HG02588 (cell line): ENCODE measurements at regions not wholly inside any gene's neighbourhood (a gene's known extent, or its start where the extent isn't known, plus 50 kb on each side); places are given as distances from the start of the nearest gene placed in this dataset.
"Not testable (repeated sequence)": the region's sequence is repeated elsewhere in the genome, so short reads cannot be mapped to it uniquely, and the experiment has no call there.

Experiments
- ATAC-seq: cut with Tn5 transposase; IDR thresholded peaks from one replicate; pipeline ENCODE4 v1.9.1; 2021; ENCODE audit warnings: mild to moderate bottlenecking, moderate library complexity; ENCODE audit not compliant: unreplicated experiment

DNA sequence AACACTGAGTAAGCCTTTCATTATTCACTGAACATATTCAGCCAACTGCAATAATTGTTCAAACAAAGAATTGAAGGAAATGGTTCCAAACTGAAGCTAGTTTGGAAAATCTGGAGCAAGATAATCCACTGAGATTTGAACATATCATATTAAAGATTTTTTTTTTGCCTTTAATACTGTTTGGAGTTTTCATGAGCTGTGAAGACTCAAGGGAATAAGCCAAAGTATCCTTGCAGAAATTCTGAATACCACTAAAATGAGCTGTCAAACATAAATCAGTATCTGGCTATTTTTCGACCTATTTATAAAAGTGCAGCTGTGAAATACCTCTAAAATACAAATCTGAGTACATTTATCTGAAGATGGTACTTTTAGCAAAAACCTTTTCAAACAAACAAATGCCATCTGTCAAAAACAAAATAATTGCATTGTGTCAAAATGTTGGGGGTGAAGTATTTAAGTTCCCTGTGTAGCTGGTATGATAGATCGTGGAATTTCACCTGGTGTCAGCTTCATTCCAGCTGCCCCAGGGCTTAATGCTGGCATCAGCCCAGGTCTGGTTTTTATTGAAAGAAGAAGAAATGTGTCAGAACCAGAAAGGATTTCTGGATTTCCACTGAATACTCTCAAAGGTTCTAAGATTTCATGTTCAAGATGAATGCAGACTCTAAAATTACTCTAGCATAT, 149.0 kb upstream of the GRAMD2B start:
- ATAC-seq: no peak

DNA sequence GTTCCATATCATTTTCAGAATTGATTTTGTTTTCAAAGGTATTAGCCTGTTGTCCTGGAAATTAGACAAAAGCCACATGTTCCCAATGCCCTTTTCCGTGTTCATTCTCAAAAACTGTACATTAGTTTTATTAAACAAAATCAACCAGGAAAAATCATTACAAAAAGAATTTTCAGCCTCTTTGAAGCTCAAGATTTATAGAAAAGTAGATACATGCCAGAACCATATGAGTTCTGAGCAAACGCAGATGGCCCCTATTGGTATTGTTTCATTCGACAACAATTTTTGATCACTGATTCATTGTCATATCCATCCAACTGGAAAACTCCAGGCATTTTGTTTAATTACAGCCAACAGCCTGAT, 148.5 kb upstream of the GRAMD2B start:
- no peak for ATAC-seq

DNA sequence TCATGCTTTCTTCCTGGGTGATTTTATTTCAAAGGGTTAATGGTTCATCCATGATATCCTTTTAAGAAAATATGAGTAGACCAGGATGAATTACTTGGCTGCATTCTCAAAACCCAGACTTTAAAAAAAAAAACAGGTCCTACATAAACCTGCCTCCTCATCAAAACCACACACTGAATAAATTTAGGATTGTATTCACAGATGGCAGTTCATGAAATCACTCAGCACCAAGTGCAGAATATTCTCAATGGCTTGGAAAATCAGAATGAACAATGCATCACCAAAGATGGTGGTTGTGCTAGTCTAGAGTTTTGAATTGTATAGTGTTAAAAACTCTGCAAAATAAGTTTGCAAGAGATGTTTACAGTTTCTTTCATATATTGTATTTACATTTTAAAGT, 145.4 kb upstream of the GRAMD2B start:
- ATAC-seq: no peak

DNA sequence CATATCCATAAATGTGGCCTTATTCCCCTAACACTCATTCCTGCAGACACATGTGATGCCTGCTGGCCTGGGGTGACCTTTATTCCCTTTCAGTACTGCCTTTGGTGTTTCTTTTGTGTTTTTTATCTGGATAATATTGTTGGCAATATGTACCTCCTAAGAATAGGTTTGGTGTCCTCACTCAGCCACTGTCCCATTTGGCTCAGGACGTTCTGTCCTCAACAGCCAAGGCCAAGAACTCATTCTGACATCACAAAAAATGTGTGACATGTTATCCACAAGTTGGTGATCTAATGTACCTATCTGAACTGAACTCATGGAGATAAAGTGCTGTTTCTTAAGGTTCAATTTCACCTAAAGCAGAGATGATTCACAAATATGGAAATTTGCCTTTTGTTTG, 142.9 kb upstream of the GRAMD2B start:
- ATAC-seq: no peak

DNA sequence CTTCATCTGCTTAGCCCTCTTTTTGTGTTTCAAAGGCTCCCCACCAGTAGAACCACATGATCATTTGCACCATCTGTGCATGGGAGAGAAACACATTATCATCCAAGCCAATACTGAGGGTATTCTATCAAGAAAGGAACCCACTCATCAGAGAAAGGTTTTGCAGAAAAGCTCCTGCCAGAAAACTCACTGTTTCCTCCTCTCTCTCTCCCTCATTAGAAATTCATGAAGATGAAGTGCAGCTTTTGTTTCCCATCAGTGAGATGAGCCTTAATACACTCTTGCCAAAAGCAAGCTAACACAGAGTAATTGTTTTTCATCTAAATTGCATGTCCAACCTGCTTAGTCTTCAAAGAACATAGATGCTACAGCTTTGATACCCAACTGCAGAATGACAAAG, 142.4 kb upstream of the GRAMD2B start:
- ATAC-seq: no peak

DNA sequence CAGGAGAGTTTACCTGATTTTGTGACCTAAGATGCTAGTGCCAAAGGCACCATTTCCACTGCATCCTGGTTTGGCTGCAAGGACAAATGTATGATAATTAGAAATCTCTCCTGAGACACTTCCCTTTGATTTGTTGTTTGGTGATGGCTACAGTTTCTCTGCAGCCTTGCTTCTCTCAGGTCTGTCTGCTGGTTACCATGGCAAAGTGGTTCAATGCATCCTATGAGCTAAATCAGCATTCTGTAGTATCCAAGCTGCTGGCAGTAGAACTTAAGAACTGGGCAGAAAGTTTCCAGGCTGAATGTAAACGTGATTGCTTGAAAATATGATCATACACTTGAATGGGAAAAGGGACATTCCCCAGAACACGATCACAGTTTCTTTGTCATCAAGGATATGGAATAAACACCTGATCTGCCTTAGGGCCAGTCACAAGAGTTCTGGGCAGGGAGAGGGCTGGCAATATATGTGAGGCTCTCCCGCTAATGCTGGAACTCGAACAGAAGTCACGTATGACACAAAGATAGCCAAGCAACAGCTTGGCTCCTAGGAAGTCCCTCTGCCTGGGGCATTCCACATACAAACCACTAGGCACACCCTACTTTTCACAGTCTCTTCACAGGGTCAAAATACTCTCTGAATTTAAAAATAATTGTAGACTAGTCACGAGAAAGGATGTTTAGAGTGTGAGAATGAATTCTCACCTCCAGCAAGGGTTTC, 138.1 kb upstream of the GRAMD2B start:
- no peak for ATAC-seq

DNA sequence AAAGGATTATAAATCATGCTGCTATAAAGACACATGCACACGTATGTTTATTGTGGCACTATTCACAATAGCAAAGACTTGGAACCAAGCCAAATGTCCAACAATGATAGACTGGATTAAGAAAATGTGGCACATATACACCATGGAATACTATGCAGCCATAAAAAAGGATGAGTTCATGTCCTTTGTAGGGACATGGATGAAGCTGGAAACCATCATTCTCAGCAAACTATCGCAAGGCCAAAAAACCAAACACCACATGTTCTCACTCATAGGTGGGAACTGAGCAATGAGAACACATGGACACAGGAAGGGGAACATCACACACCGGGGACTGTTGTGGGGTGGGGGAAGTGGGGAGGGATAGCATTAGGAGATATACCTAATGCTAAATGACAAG, 127.1 kb upstream of the GRAMD2B start:
- ATAC-seq: not testable (repeated sequence)

DNA sequence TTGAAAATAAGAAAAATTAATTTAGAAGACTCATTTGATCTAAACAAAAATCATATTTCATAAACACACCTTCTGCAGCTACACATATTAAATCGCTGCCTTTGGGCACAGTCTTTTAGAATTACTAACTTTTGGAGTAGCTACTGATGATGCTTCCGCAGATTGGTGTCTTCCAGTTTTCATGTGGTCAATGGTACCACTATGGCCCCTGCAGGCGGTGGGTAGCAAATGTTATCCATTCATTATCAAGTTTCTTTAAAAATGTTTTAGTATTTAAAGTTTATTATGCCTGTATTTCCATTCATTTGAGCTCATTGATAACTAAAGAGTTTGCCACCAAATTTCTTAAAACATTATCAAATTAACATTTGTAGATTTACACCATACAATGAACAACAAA, 122.9 kb upstream of the GRAMD2B start:
- no peak for ATAC-seq

DNA sequence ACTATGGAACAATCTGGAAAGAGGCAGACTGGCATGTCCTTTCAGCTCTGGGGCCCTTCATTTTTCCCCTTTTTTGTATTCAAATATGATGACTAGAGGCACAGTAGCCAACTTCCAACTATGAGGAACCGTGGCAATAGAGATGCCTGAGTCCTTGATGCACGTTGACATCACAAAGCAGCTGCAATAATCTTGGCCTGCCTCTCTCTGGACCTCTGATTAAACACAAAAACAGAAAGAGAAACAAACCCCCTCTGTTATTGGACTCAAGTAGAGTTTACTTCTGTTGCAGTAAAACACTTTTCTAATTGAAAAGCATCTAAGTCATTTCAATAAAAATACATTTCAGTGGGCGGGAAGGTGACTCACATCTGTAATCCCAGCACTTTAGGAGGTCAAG, 122.2 kb upstream of the GRAMD2B start:
- no peak for ATAC-seq

DNA sequence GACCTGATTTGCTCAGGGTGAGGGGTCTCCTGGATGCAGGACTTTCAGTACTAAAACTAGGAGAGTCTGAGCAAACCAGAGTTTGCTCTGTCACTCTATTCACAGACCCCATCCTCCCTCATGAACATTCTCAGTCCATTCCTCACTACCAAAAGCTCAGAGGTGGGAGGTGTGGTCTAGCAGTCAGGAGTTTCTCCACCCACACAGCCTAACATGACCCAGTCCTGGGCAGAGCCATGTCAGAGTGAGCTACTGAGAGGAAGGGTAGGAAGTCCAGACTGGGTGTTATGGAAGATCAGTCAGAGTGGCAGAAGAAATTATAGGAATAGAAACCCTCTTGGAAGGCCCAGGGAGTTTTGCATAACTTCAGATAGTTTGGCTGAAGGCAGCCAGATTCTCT, 113.3 kb upstream of the GRAMD2B start:
- ATAC-seq: no peak

DNA sequence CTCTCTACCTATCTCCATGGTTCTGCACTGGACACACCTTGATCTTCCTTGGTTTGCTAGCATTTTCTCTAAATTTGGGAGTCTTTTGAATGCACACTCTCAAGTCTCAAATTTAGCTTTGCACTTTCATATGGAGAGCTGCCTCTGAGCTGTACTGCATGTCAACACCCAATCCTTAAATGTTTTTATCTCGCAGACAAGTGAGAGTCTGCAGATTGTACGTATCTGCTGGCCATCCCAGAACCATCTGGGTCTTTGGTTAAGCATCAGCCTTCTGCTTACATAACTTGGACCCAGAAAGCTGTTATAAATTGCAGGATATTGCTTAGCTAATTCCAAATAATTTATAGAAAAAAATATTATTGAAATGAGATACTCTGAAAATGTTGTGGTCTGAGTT, 111.4 kb upstream of the GRAMD2B start:
- no peak for ATAC-seq

DNA sequence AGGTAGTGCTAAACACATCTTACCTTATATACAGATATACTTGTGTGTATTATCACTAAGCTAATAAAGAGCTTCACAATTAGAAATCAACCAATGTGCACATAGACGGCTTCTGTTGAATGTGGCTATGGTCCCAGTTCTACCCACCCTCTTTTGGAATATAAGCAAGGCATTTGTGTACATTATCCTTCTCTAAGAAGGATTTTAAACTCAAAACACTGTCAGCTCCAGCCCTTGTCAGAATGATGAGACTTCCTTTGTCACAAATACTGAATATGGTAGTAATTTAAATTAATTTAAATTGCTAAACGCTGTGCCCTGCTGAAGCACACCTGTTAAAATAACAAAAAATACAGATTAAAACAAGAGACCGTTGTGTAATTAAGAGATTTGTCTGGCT, 107.9 kb upstream of the GRAMD2B start:
- no peak for ATAC-seq

DNA sequence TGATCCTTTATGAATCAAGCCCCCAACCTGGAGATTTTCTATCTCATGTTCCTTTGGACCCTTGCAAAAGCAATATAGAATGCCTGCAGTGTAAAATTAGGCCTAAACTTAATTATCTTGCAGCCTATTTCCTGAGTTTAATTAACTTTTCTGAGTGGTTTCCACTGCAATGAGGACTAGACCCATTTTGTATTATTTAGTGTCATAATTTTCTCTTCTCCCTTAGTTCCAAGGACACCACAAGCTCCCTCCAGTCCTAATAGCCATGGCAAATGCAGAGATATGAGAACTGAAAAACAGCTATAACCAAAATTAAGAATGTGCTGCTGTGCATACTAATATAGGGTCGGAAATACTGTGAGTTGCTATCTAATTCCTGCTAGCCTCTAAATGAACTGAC, 90.9 kb upstream of the GRAMD2B start:
- no peak for ATAC-seq

DNA sequence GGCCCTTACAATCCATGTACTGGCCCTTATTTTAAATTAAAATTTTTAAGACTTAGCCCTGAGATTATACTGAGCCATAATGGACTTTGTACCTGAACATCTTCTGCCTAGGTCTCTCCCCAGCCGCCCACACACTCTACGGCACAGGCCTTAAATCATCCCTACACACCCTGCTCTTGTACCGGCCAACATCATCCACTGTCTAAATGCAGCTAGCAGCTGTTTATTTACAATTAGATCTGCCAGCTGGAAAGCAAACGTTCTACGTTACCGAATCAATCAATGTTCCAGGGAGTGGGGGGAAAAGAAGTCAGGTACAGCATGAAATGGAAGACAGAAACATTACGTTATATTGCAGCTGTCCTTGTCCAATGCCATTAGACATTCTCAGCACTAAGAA, 88.4 kb upstream of the GRAMD2B start:
- ATAC-seq: no peak

DNA sequence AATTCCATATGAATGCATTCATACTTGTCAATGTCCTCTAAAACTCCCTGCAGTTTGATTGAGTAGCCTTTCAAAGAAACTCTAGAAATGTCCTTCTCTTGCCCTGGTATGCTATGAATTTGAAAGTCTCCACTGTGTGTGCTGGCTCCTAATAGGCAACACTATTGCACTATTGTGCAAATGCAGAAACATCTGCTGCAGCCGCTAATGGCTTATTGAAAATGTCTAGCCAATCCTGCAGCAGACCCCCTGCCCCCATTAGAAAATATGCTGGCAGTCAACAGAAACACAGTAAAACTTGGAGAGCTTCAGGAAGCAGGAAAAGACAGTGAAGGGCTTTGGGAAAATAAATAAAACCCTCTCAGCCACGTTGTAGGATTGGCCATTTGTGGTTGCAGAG, 87.3 kb upstream of the GRAMD2B start:
- ATAC-seq: no peak

DNA sequence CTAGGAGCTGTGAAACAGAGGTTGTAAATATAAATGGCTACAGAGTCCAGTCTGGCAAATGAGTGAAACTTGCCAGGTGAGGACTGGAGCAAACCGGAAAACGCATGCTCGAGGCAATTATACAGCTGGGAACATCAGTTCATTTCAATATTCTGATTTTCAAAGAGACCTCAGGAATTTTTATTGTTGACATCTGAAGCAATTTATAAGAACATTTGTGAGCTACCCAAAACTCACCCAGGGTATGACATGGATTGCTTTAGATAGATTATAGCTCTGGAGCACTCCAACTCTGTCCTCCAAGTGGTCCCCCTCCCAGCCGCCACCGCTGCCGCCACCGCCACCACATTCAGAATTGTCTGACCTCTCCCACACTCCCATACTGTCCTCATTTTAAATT, 84.6 kb upstream of the GRAMD2B start:
- ATAC-seq: no peak

DNA sequence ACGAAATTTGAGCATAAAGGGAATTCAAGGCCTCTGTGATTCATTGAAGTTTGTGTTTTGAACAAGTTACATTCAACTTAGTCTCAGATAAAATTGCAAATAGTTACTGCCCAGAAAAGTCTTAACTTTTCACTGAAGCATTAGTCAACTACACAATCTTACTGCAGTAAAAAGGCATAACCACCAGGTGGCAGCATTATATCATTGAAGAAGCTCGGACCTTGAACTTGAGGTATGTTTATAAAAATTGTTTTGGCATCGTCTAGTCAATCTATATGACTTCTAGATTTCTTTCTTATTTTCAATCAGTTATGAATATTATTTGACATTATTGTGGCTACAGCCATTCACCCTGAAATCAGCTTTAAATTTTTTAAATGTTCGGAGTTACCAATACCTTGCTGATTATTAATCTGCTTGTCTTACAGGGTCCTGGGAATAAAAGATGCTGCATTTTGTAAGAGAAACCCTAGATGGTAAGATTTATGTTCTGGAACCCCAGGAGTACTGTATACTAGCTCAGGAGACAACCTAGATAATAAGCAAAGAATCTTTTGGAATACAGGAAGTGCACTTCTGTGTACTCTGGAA, 83.9 kb upstream of the GRAMD2B start:
- ATAC-seq: peak; percentile 68

DNA sequence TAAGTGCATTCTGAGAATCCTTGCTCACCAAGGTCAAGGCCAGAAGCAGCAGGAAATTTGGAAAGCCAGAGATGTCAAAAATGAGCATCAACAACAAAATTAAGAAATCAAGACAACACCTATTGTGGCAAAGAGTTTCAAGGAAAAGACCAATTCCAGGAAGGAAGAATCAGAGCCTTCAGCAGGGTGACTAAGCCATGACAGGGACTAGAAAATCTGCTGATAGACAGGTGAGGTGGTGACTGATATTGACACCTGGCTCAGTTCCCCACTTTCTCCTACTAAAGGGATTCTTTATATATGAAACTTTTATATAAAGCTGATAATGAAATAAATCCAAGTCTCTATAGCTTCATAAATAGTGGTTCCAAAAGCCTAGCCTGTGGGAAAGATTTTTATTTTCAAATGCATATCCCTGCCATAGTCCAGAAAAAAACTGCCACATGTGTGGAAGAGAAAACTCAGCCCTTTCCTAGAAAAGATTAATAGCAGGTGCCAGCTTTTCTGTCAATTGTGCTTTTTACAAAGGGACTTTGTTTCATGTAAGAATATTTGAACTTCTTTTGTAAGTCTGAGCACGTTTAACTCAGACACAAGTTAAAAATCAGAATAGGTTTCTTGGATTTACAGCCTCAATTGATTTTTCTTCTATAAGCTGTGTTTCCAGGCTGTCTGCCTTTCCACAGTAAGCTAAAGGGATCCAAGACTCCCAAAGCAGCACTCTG, 81.1 kb upstream of the GRAMD2B start:
- ATAC-seq: no peak

DNA sequence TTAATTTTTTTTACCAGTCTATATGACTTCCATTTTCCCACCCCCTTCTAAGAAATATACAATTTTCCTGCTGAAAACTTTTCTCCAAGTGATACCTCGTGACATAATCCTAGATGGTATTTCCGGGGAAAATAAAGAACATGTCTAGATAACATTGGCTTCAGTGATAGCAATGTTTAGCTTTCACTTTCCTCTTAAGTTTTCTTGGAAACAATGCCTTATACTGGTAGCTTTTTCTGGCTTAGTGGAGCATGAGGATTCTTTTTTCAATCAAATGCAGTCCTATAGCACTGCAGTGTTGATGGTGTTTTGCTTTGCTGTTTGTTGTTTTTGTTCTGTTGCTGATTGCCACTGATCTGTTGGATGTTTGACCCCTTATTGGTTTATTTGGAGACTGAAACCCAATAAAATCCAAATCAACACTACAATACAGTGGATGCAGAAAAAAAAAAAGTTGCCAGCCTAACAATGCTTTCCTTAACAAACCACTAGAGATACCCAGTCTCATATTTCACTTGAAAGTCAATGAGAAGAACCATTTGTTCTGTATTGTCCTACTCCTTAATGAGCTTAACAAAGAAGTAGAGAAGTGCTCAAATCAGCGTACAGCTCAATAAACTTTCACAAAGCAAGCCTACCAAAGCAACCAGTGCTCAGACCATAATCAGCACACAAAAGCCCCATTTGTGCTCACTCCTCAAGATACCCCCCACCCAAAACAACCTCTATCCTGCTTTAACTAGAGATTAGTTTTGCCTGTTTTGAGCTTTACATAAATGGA, 74.2 kb upstream of the GRAMD2B start:
- no peak for ATAC-seq

DNA sequence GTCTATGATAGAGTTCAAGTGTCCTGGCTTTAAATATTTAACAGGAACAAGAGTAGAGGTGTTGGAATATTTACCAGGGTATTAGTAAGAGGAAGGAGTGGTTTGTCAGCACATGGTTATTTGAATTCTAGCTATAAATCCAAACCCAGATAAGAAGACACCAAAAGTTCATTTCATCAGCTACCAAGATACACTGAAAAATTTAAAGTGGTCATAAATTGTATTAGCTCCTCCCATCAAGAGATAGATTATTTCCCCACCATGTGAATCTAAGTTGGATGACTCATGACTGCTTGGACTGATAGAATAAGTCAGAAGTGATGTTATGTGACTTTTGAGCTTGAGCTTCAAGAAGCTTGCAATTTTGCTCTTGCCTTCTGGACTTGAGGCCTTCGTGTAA, 72.1 kb upstream of the GRAMD2B start:
- ATAC-seq: no peak
